HG03045 (cell line): ENCODE measurements at regions not wholly inside any gene's neighbourhood (a gene's known extent, or its start where the extent isn't known, plus 50 kb on each side); places are given as distances from the start of the nearest gene placed in this dataset.
"Not testable (repeated sequence)": the region's sequence is repeated elsewhere in the genome, so short reads cannot be mapped to it uniquely, and the experiment has no call there.

Experiments
- ATAC-seq: cut with Tn5 transposase; IDR thresholded peaks from one replicate; pipeline ENCODE4 v1.9.1; 2021; ENCODE audit warnings: mild to moderate bottlenecking, moderate library complexity; ENCODE audit not compliant: unreplicated experiment

DNA sequence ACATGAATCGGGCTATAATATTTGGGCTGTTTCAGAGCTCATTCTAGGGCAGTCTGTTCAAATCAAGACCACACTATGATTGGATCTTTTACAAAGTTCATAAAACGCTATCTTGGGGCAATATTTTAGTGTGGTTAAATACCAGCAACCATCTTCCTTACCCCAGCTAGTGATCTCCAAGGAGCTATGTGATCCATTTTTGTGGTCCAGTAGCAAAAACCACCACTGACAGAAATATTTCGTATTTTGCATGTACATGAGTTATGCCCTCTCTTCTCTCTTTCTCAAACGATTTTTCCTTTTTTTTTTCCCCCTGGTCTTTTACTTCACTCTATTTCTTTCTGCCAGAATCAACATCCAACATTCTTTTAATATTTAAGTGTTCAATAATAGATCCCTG lies 280.6 kb upstream of the KITLG start:
- ATAC-seq: no peak

DNA sequence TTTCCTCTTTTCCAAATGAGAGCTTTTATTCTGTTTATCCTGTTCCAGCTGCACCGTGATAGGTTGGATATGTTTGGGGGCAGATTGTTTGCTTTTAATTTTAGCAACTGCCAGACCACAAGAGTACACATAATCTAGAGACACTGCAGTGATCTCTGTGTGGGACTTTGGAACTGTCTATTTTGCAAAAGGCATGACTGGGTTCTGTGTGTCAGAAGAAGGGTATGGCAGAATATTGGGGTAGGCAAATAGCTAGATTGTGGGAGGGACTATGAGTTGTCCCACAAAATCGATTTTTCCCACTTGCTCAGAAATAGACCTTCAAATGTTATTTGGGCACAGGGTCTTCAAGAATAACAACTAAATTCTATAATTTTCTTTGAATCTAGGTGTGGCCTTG lies 275.9 kb upstream of the KITLG start:
- no peak for ATAC-seq

GRCh38 chr12:88855301-88855700 lies 275.0 kb upstream of the KITLG start:
- ATAC-seq: no peak

- no peak for ATAC-seq
Measured at GRCh38 chr12:88854260-88854659, 274.0 kb upstream of the KITLG start.

DNA sequence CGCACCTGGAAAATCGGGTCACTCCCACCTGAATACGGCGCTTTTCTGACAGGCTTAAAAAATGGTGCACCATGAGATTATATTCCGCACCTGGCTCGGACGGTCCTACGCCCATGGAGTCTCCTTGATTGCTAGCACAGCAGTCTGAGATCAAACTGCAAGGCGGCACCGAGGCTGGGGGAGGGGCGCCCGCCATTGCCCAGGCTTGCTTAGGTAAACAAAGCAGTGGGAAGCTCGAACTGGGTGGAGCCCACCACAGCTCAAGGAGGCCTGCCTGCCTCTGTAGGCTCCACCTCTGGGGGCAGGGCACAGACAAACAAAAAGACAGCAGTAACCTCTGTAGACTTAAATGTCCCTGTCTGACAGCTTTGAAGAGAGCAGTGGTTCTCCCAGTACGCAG lies 267.0 kb upstream of the KITLG start:
- ATAC-seq: not testable (repeated sequence)

GRCh38 chr12:88844426-88844825 lies 264.2 kb upstream of the KITLG start:
- no peak for ATAC-seq

DNA sequence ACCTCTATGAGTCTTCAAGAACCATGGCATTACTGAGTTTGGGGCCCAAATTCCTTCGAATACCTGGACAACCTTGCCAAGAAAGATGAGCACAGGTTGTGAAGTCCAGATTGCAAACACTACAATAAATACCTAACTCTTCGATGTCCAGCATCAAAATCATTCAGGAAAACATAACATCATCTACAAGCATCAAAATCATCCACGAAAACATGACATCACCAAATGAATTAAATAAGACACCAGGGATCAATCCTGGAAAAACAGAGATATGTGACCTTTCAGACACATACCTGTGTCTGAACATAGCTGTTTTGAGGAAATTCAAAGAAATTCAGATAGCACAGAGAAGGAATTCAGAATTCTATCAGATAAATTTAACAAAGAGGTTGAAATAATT lies 262.0 kb upstream of the KITLG start:
- no peak for ATAC-seq

GRCh38 chr12:88839486-88839885 lies 259.2 kb upstream of the KITLG start:
- no peak for ATAC-seq

DNA sequence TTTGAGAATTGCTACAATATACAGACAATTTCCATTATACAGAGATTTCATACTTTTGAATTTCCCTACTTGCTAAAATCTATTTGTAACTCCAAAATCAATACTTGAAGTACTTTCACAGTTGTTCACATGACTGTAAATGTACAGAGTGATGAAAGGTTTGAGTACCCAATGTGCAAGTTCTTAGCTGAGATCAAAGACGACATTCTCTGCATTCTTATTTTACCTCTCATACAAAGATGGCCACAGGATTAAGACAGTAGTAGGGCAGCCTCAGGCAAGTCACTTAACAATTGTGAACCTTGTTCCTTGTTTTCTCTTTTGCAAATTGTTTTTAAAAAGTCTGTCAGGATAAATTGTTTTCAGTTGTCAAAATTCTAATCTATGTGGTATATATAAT lies 255.9 kb upstream of the KITLG start:
- no peak for ATAC-seq

- no peak for ATAC-seq
Measured at GRCh38 chr12:88834226-88834625, 254.0 kb upstream of the KITLG start.

DNA sequence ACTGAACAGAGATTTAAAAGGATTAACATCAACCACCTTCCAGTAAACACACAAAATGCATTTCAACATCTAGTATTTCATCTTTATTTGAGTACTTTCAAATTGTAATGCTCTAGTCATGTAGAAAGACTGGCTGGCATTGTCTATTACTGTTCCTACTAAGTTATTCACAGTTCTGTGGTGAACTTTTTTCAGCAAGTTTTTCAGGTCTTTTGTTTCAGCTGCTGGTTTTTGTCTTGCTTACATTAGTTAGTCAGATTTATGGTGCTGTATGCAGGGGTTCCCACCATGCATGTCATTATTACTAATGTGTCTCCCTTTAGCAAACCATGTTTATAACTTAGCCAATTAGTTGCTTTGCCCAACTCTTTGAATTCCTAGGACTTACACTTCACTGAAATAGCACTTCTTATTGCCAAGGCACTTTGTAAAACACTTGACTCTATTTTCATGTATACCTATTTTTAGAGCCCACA lies 253.4 kb upstream of the KITLG start:
- ATAC-seq: no peak

DNA sequence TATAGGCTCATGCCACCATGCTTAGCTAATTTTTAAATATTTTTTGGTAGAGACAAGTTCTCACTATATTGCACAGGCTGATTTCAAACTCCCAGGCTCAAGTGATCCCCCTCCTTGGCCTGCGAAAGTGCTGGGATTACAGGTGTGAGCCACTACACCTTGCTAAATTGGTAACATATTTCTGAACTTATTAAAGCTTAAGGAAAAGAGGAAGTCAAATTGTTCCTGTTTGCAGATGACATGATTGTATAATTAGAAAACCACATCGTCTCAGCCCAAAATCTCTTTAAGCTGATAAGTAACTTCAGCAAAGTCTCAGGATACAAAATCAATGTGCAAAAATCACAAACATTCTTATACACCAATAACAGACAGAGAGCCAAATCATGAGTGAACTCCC lies 248.3 kb upstream of the KITLG start:
- ATAC-seq: not testable (repeated sequence)

DNA sequence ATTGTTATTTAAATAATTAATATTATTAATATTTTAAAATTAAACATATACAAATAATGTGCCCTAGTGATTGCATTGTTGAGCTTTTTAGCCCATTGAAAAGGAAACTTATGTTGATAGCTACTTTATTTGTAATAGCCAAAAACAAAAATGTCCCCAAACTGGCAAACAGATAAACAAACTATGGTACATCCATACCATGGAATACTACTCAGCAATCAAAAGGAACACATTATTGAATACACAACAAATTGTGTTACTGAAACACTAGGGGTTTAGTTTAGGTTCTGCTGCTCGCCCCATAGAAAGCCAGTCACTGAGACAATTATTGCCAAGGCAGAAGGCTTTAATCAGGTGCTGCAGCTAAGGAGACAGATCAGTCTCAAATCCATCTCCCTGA lies 239.7 kb upstream of the KITLG start:
- ATAC-seq: no peak

- no peak for ATAC-seq
Measured at GRCh38 chr12:88816201-88816600, 235.9 kb upstream of the KITLG start.

DNA sequence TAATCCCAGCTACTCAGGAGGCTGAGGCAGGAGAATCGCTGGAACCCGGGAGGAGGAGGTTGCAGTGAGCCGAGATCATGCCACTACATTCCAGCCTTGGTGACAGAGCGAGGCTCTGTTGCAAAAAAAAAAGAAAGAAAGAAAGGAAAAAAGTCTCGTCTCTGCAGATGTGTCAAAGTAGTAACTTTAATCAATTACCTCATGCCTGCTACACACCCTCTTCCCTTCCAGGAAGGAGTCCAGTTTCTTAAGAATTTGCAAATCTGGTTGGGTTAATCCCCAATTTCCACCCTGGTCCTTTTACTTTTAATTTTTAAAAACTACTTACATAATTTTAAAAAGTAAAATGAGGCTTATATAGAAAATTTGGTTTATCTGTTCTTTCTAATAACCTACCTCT lies 234.5 kb upstream of the KITLG start:
- no peak for ATAC-seq

DNA sequence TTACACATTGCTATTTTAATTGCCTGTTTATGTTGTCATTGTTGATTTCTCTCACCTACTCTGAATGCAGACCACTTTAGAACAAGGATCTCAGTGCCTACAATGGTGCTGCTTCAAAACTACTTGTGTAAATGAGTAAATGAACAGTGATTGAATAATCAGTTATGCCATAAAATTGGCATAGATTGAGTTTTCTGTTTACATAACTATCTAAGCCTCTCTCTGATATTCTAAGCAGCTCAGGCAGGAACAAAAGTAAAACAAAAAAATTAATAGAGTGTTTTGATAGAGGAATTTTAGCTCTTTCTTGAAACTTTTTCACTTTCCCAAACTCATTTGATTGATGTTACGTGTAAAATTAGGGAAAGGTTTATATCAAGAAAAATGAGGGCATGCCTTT lies 232.3 kb upstream of the KITLG start:
- ATAC-seq: no peak

DNA sequence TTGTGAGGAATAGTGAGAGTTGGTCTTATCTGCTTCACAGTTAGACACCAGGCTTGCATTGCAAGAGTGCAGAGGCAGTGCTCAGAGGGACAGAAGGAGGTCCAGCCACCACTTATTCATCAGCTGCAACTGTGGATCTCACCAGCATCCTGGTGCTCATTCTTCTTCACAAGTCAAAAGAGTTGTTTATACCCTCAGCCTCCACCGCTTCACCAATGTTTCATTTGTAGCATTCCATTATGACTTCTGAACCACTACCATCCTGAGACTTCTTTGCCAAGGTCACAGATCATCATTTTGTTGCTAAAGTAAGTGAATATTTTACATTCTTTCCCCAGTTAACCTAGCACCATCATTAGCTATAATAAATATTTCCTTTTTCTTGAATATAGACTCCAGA lies 230.5 kb upstream of the KITLG start:
- ATAC-seq: no peak

GRCh38 chr12:88809841-88810240 lies 229.6 kb upstream of the KITLG start:
- ATAC-seq: not testable (repeated sequence)

DNA sequence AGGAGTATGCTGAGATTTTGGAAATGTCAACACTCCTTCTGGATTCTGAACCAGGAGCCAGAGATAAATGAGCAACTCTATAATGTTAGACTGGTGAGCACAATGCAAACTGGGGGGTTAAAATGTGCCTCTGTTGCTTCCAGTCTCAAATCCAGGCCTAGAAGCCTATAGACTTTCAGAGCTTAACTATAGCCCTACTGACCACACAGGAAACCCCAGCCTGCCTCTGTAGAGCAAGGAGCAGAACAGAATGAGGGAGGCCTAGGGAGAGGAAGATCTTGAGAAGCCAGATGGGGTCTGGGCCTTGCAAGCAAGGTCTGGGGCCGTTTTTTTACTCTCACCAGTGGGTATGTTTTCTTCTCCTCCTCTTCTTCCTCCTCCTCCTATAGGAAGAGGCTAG lies 225.4 kb upstream of the KITLG start:
- ATAC-seq: no peak

GRCh38 chr12:88805286-88805685 lies 225.0 kb upstream of the KITLG start:
- ATAC-seq: no peak

DNA sequence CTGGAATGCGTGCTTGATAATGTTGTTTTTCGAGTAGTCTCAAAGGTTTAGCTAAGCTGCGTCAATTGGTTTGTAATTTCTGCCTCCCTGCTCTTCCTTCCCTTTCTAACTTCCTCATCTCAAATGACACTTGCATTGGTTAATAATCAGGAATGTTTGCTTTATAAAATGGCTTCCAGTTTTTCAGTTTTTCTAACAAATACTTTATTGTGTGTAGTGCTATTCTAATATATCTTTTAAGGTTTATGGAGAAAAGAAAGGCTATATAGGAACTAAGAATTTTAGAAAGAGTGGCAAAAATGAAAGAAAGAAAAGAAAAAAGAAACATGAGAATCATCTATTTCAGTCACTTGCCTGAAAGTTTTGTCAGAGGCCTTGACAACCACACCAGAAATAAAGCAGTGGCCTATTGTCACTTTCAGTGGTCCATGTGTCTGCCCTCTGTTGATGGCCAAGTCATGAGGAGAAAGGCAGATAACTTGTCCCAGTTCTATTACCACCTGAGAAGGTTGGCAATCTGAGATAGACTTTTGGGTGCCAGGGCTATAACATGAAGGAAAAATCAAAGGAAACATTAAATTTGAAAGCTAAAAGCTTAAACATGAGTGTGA lies 221.9 kb upstream of the KITLG start:
- no peak for ATAC-seq

GRCh38 chr12:88801227-88802095 lies 221.2 kb upstream of the KITLG start:
- no peak for ATAC-seq
